Spleen (tissue), 7 donors: ENCODE measurements at regions not wholly inside any gene's neighbourhood (a gene's known extent, or its start where the extent isn't known, plus 50 kb on each side); places are given as distances from the start of the nearest gene placed in this dataset.

Source experiments
- POLR2AphosphoS5 ChIP-seq, 3 donors: sonication (generic); formaldehyde crosslinking; IDR thresholded peaks; one replicate each; pipeline ENCODE4 v1.5.1; 2017; ENCODE audit warnings: antibody characterized with exemption in 3 of 3
- TF ChIP-seq, protein P1 (sequence below), 11 experiments: fragments of 200-600 bp in 7 of 11; fragments of 450-650 bp in 4 of 11; sonication (generic) in 4 of 11; IDR thresholded peaks in 8 of 11; conservative IDR thresholded peaks in 3 of 11; 1 replicate in 7 of 11; 2 replicates in 4 of 11; pipeline versions ENCODE4 v1.4.0 to v1.8.0; 2016 to 2021; ENCODE audit warnings: antibody characterized with exemption in 11 of 11, inconsistent platforms in 4 of 11, mild to moderate bottlenecking in 1 of 11
- donor health status: DM: no; HTN: no; CAD: no; lungs with moderate emphysema.
- donor health status: DM: no; HTN: no; CAD: no.
- donor health status: DM: no; HTN: no; CAD: no.

- TF ChIP-seq POLR2AphosphoS5 (IDR thresholded peaks at IDR 0.05) = no peak
- TF ChIP-seq, protein P1, sequence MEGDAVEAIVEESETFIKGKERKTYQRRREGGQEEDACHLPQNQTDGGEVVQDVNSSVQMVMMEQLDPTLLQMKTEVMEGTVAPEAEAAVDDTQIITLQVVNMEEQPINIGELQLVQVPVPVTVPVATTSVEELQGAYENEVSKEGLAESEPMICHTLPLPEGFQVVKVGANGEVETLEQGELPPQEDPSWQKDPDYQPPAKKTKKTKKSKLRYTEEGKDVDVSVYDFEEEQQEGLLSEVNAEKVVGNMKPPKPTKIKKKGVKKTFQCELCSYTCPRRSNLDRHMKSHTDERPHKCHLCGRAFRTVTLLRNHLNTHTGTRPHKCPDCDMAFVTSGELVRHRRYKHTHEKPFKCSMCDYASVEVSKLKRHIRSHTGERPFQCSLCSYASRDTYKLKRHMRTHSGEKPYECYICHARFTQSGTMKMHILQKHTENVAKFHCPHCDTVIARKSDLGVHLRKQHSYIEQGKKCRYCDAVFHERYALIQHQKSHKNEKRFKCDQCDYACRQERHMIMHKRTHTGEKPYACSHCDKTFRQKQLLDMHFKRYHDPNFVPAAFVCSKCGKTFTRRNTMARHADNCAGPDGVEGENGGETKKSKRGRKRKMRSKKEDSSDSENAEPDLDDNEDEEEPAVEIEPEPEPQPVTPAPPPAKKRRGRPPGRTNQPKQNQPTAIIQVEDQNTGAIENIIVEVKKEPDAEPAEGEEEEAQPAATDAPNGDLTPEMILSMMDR (IDR thresholded peaks at IDR 0.05 in 8 of 11, conservative IDR thresholded peaks at IDR 0.05 in 3 of 11) = no peak
These were observed 109.9 kb upstream of the ANKRD30A start for GRCh38 chr10:37015498-37015897.
